HCT116 (cell line): ENCODE measurements at regions not wholly inside any gene's neighbourhood (a gene's known extent, or its start where the extent isn't known, plus 50 kb on each side); places are given as distances from the start of the nearest gene placed in this dataset.
"Not testable (repeated sequence)": the region's sequence is repeated elsewhere in the genome, so short reads cannot be mapped to it uniquely, and the experiment has no call there.

Experiments used
- CTCF ChIP-seq, 3 experiments: fragments of 200-600 bp in 1 of 3; sonication (generic) in 1 of 3; IDR thresholded peaks in 2 of 3; conservative IDR thresholded peaks in 1 of 3; 2 replicates each; pipeline ENCODE4 v1.5.1; 2012 to 2017; ENCODE audit warnings: low read depth in 2 of 3, low read length in 2 of 3, antibody characterized with exemption in 1 of 3, borderline replicate concordance in 1 of 3, control low read depth in 1 of 3, mild to moderate bottlenecking in 1 of 3, mixed read lengths in 1 of 3, mixed run types in 1 of 3, moderate library complexity in 1 of 3; ENCODE audit not compliant: insufficient read depth in 1 of 3
- EZH2 ChIP-seq: fragments of 200-600 bp; sonication (generic); IDR thresholded peaks from 2 replicates; pipeline ENCODE4 v1.6.1; 2017; ENCODE audit warnings: antibody characterized with exemption, mixed run types
- EZH2phosphoT487 ChIP-seq: fragments of 200-600 bp; IDR thresholded peaks from 2 replicates; pipeline ENCODE4 v1.6.1; 2018; ENCODE audit warnings: antibody characterized with exemption, borderline replicate concordance
- FOSL1 ChIP-seq: IDR thresholded peaks from 2 replicates; pipeline ENCODE4 v1.6.1; 2012; ENCODE audit warnings: low read depth
- JUND ChIP-seq: IDR thresholded peaks from 2 replicates; pipeline ENCODE4 v1.6.1; 2012
- MAX ChIP-seq: IDR thresholded peaks from 2 replicates; pipeline ENCODE4 v1.6.1; 2012
- POLR2A ChIP-seq: IDR thresholded peaks from 2 replicates; pipeline ENCODE4 v1.7.0; 2011; ENCODE audit warnings: borderline replicate concordance; ENCODE audit not compliant: insufficient read depth, insufficient read length; ENCODE audit errors: extremely low read depth
- POLR2AphosphoS5 ChIP-seq: IDR thresholded peaks from 2 replicates; pipeline ENCODE4 v1.6.1; 2011; ENCODE audit warnings: mild to moderate bottlenecking, low read depth, low read length, moderate library complexity
- REST ChIP-seq: IDR thresholded peaks from 2 replicates; pipeline ENCODE4 v1.6.1; 2012; ENCODE audit warnings: low read depth
- SIN3A ChIP-seq: IDR thresholded peaks from 2 replicates; pipeline ENCODE4 v1.6.1; 2012; ENCODE audit warnings: low read depth
- TCF7L2 ChIP-seq: IDR thresholded peaks from 2 replicates; pipeline ENCODE4 v1.7.0; 2011; ENCODE audit warnings: borderline replicate concordance, inconsistent platforms; ENCODE audit not compliant: insufficient read depth, insufficient read length; ENCODE audit errors: extremely low read depth
- YY1 ChIP-seq: IDR thresholded peaks from 2 replicates; pipeline ENCODE4 v1.6.1; 2011; ENCODE audit warnings: low read length, low read depth, moderate library complexity, mild to moderate bottlenecking; ENCODE audit not compliant: insufficient replicate concordance; ENCODE audit errors: extremely low read depth

DNA sequence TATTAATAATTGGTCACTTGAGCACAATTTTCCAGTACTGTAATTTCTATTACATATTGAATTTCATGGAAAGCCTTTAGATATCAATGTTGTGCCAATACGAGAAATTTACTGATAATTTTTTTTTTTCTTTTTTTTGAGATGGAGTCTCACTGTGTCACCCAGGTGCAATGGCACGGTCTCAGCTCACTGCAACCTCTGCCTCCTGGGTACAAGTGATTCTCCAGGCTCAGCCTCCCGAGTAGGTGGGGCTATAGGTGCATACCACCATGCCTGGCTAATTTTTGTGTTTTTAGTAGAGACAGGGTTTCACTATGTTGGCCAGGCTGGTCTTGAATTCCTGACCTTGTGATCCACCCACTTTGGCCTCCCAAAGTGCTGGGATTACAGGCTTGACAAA lies 435.4 kb downstream of the FUT8 start:
- TF ChIP-seq EZH2; CTCF (IDR thresholded peaks at IDR 0.05 in 2 of 3, conservative IDR thresholded peaks at IDR 0.05 in 1 of 3; ENCODE audit: borderline replicate concordance in 1 of 3, insufficient read depth in 1 of 3, low read depth in 2 of 3, low read length in 2 of 3); MAX; POLR2AphosphoS5; TCF7L2; POLR2A; FOSL1; REST; YY1; JUND; EZH2phosphoT487; SIN3A: not testable (repeated sequence)
